Epithelial cell of esophagus (primary cell): ENCODE measurements at regions not wholly inside any gene's neighbourhood (a gene's known extent, or its start where the extent isn't known, plus 50 kb on each side); places are given as distances from the start of the nearest gene placed in this dataset.

Experiments
- DNase-seq: peaks from one replicate; pipeline ENCODE4 v3.0.0; 2010; ENCODE audit warnings: low read depth
- H3K4me3 ChIP-seq: 2 replicates; pipeline ENCODE4 v1.5.1; 2011; ENCODE audit warnings: mild to moderate bottlenecking, low read length, control low read depth
- CTCF ChIP-seq: IDR thresholded peaks from 2 replicates; pipeline ENCODE4 v1.5.1; 2011; ENCODE audit warnings: low read depth, mild to moderate bottlenecking, low read length, control low read depth, inconsistent platforms; ENCODE audit not compliant: insufficient read depth; ENCODE audit errors: missing control alignments

DNA sequence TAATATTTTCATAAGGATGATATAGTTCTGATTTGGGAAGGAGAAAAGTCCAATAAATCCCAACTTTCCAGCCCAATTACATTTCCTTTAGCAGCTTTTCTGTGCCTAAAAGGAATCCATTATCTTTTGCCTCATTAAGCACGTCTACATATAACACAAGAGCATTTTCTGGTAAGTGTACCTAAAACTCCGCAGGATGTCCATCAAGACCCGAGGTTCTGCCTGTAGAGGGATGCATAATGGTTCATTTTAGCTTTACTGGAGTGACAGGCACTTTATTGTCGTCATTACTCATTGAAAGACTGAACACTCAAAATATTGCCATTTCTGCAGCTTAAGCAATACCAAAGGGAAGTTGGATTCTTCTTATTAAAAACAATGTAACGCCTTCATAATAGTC is 669.0 kb downstream of the PRELID2 start:
- TF ChIP-seq CTCF: no peak
- no peak for DNase-seq
- H3K4me3 ChIP-seq: no peak overlapping the region

GRCh38 chr5:145163876-145164275 is 671.3 kb downstream of the PRELID2 start:
- no peak overlapping the region for H3K4me3 ChIP-seq
- no peak for TF ChIP-seq CTCF
- DNase-seq: no peak

DNA sequence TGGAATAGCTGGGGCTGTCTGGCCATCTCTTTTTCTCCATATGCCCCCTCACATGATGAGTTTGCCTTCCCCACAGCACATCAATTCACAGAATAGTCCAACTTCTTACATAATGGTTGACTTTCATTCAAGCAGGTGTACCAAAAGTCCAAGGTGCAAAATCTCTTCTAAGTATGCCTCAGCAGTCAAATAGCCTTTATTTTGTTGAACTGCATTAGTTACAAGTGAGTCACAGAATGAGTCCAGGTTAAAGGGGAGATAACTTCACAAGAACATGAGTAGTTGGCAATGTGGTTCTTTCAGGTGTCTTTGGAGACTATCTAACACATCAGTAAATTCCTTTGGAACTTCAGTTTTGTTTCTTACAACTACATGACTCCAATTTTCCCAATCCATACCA is 672.5 kb downstream of the PRELID2 start:
- H3K4me3 ChIP-seq: no peak overlapping the region
- TF ChIP-seq CTCF: no peak
- DNase-seq: peak; percentile 4

- no peak overlapping the region for H3K4me3 ChIP-seq
- no peak for TF ChIP-seq CTCF
These were observed 673.8 kb downstream of the PRELID2 start for GRCh38 chr5:145161391-145161790.

GRCh38 chr5:145160679-145161078 is 674.5 kb downstream of the PRELID2 start:
- DNase-seq: peak; percentile 27
- TF ChIP-seq CTCF: no peak
- H3K4me3 ChIP-seq: no peak overlapping the region

More at GRCh38 chr5:145161391-145161790, 673.8 kb downstream of the PRELID2 start:
- DNase-seq: no peak

- H3K4me3 ChIP-seq: no peak overlapping the region
- DNase-seq: no peak
- no peak for TF ChIP-seq CTCF
These were observed 676.4 kb downstream of the PRELID2 start for GRCh38 chr5:145158730-145159129.

DNA sequence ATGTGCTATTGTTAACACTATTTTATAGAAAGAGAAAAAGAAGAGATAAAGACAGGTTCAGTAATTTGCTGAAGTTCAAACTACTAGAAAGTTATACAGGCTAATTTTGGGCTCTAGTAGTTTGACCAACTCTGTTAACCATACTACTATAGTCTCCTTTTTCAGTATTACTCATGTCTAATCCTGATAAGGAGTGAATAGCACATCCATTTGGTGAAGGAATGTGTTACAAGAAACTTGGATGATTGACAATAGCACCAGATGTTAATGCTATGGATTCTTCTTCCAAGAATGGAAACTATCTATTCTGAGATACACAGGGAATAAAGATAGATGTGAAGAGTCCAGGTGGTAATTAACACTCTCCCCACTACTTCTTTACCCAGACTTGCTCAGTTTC is 677.3 kb downstream of the PRELID2 start:
- no peak overlapping the region for H3K4me3 ChIP-seq
- no peak for TF ChIP-seq CTCF
- no peak for DNase-seq
